Fibroblast of pulmonary artery (primary cell): ENCODE measurements at regions not wholly inside any gene's neighbourhood (a gene's known extent, or its start where the extent isn't known, plus 50 kb on each side); places are given as distances from the start of the nearest gene placed in this dataset.
A peak's percentile ranks its signal among the peaks of the same experiment; 100 is the strongest.

ENCODE experiments used
- DNase-seq: peaks from one replicate; pipeline ENCODE4 v3.0.0-alpha.2; 2010; ENCODE audit warnings: low read depth
- H3K4me3 ChIP-seq: replicated peaks from 2 replicates; pipeline ENCODE4 v1.5.1; 2011; ENCODE audit warnings: low read depth, mild to moderate bottlenecking, control low read depth, low read length, moderate library complexity
- CTCF ChIP-seq: IDR thresholded peaks from 2 replicates; pipeline ENCODE4 v1.5.1; 2011; ENCODE audit warnings: mild to moderate bottlenecking, control low read depth, low read length, inconsistent platforms; ENCODE audit errors: missing control alignments

GRCh38 chr21:14688412-14688811 lies 142.3 kb upstream of the SAMSN1 start:
- no peak overlapping the region for H3K4me3 ChIP-seq
- no peak for TF ChIP-seq CTCF
- no peak for DNase-seq

GRCh38 chr21:14687268-14687625 lies 141.1 kb upstream of the SAMSN1 start:
- no peak for DNase-seq
- H3K4me3 ChIP-seq = no peak overlapping the region
- no peak for TF ChIP-seq CTCF

GRCh38 chr21:14686466-14687267 lies 140.6 kb upstream of the SAMSN1 start:
- DNase-seq = peak; percentile 4
- no peak overlapping the region for H3K4me3 ChIP-seq
- TF ChIP-seq CTCF = no peak

- no peak for TF ChIP-seq CTCF
- no peak overlapping the region for H3K4me3 ChIP-seq
- DNase-seq = no peak
These were observed 139.5 kb upstream of the SAMSN1 start for GRCh38 chr21:14685568-14685967.

- H3K4me3 ChIP-seq = no peak overlapping the region
- no peak for TF ChIP-seq CTCF
- no peak for DNase-seq
These were observed 138.0 kb upstream of the SAMSN1 start for GRCh38 chr21:14684071-14684470.

GRCh38 chr21:14683063-14683462 lies 136.9 kb upstream of the SAMSN1 start:
- no peak for TF ChIP-seq CTCF
- no peak for DNase-seq

GRCh38 chr21:14678973-14679574 lies 133.0 kb upstream of the SAMSN1 start:
- DNase-seq = no peak
- H3K4me3 ChIP-seq = no peak overlapping the region
- TF ChIP-seq CTCF = no peak

More at GRCh38 chr21:14683063-14683462, 136.9 kb upstream of the SAMSN1 start:
- no peak overlapping the region for H3K4me3 ChIP-seq
